NCI-H526 (cell line): ENCODE measurements at regions not wholly inside any gene's neighbourhood (a gene's known extent, or its start where the extent isn't known, plus 50 kb on each side); places are given as distances from the start of the nearest gene placed in this dataset.

Experiments used
- DNase-seq, 2 experiments: peaks; one replicate each; lab custom pipeline; 2025; lab: John Stamatoyannopoulos, UW

GRCh38 chr18:7288544-7288943, 57.7 kb downstream of the LRRC30 start:
- no peak for DNase-seq

DNA sequence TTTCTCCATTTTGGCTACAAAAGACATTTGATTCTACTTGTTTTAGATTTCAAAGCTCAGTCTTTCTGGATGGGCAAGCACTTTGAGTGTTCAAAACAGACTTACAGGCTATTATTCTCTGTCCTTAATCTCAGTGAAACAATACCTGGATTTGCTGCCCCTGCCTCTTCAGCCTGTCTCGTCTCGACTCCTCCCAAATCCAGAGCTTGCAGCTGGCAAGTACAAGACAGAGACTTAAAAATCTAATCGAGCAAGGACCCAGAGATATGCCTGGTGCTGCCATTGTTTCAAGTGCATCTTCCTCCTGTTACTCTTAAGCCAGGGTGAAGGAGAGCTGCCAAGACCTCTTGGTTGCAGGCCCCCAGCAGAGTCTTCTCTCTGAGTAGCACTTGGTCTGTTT, 59.2 kb downstream of the LRRC30 start:
- no peak for DNase-seq

DNA sequence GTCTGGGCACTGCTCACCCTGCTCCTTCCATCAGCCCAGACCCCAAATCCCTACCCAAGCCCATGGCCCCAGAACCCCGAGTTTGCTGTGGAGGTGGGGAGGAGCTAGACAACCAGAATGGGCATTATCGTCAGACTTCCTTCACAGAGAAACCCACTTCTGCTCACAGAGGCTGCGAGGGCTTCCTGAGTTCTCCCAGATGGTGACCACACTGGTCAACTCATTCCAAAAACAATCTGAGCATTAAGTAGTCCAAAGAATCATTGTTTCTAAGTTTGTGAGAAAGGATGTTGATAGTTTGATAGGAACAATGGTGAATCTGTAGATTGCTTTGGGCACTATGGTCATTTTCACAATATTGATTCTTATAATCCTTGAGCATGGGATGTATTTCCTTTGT, 60.2 kb downstream of the LRRC30 start:
- DNase-seq = no peak

GRCh38 chr18:7298149-7298548, 67.3 kb downstream of the LRRC30 start:
- no peak for DNase-seq

GRCh38 chr18:7301094-7301493, 70.2 kb downstream of the LRRC30 start:
- DNase-seq = no peak

DNA sequence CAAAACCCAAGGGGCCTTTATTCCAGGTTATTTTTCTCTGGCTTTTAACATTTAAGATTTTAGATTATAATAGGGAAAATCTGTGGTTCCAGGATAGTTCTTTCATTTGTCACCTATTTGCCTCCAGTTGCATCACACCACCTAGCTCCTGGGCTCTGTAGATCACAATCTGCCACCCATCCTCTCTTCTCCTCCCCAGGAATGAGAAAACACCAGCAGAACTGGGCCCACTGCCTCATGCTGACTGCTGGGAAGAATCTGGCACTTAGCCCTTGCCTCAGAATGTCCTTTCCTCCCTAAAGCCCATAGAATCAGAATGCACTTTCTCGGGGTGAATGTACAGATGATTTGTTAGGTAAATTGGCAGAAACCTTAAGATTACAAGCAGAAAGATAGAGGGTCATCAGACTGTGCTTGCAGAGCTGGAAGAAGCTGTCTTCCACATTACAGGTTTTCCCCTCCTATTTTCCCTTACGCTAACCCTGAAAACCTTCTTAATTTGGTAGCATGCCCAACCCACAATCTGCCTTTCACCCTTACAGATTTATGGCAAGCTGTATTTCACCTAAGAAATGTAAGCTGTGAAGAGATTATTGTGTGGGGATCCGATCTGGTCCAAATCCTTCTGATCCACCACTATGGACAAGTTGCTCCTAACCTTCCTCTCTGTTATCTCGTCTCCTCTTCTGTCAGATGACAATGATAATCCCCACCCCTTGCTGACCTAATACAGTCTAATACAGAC, 72.6 kb downstream of the LRRC30 start:
- no peak for DNase-seq

DNA sequence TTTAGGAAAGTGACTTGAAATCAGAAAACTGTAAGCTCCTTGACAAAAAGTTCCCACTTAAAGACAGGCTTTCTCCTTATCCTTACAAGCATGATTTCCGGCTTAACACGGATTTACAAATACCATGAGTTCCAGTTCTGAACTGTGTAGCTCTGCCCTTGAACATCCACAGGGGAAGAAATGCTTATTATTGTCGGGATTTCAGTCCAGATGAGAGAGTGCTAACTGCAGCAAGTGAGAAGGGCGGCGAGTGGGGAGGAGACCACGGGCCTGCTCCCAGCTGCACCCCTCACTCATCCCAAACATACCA, 73.1 kb downstream of the LRRC30 start:
- DNase-seq = no peak

GRCh38 chr18:7305416-7305815, 74.5 kb downstream of the LRRC30 start:
- no peak for DNase-seq

DNA sequence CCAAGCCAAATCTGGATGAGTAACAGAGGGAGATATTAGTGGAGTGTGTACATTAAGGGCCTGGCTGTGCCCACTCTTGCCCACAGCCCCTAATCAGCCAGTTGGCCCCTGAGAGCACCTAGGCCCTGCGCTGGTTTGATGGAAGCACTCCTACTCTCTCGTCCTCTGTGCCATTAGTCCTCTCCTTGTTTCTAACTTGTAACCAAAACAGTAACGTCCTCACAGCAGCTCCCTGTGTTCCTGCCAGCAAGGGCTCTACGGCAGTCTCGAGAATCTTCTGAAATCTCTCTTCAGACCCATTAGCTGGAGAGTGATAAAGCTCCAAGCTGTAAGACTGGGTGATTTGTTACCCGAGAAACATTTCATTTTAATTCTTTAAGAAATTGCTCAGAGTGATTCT, 76.1 kb downstream of the LRRC30 start:
- DNase-seq = no peak

- no peak for DNase-seq
These were observed 76.6 kb downstream of the LRRC30 start for GRCh38 chr18:7307526-7307925.

- no peak for DNase-seq
These were observed 86.9 kb downstream of the LRRC30 start for GRCh38 chr18:7317804-7318231.

DNA sequence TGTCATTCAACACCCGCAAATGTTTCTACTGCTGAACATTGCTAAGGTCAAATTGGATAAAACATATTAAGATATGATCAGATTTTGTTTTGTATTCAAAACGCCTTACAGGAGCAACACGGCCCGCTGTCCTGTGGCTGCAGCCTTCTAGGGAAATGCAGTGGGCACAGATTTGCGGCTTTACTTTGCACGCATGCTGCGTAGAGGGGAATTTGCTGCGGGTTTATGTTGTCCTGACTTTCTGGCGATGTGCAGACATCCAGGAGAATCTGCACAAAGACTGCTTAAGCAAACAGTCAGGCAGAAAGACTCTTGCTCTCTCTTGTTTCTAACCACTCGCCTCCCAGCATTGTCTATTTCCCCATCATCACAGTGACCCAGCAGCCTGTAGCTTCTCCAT, 88.3 kb downstream of the LRRC30 start:
- no peak for DNase-seq

- DNase-seq = no peak
These were observed 90.9 kb downstream of the LRRC30 start for GRCh38 chr18:7321831-7322230.

- no peak for DNase-seq
These were observed 92.1 kb downstream of the LRRC30 start for GRCh38 chr18:7322817-7323485.

DNA sequence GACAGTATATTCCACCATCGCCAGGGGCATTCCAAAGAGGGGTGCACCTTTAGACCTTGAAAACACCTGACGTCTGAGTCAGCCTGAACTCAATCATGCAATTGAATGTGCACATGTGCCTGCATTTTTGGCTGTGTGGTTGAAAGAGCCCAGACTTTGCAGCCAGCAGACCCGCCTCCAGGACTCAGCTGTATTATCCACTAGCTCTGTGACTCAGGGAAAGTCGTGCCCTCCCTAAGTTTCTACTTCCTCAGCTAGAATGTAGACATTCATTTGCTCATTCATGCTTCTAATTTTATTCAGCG, 94.2 kb downstream of the LRRC30 start:
- no peak for DNase-seq

GRCh38 chr18:7329016-7329415, 98.1 kb downstream of the LRRC30 start:
- no peak for DNase-seq

DNA sequence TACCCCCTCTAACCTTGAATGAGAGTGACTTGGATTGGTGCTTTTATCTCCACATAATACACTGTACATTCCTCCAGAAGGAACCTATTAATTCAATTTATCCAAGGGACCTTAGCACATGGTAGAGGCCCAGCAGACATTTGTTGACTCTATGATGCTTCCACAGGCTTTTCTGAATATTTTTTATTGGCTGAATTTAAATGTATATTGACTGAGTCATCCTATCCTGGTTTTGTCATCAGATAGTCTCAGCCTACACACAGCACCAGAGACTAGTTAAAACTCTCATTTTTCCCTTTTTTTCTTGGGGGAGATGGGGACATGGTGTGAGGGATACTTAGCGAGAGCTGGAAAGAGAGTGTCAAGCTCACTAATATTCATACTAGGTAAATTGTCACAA, 101.6 kb downstream of the LRRC30 start:
- no peak for DNase-seq

GRCh38 chr18:7333025-7333562, 102.2 kb downstream of the LRRC30 start:
- DNase-seq = no peak

GRCh38 chr18:7334973-7335568, 104.2 kb downstream of the LRRC30 start:
- no peak for DNase-seq

GRCh38 chr18:7336623-7337022, 105.7 kb downstream of the LRRC30 start:
- DNase-seq = no peak

- no peak for DNase-seq
These were observed 108.0 kb downstream of the LRRC30 start for GRCh38 chr18:7338846-7339245.

DNA sequence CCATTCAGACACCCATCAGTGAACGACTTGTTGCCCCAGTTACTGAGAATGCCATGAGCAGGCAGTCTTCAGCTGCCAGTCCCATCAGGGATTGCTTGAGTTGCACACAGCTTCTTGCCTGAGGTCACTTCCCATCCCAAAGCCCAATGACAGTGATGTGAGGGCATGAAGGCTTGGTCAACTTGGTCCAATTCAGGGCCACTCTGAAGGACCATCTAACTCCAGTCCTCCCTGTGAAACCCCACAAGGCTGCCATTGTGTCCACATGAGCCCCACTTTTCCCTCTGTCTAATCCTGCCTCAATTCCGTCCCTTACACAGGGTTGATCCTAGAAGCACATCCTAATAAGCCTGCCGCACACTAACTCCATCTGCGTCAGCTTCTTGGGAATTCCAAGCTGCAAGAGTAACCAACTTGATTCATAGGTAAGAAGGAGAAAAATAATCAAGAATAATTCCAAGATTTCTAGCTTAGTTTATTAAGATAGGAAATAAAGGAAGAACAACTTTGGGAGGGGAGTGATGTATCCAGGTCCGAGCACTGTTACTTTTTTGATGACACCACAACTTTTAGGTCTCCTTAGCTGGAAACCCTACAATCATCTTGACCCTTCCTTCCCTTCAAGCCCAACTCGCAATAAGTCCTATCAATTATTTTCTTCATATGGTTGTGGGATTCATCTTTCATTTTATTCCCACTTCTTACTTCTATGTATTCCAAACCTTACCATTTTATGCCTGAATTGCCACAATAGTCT, 110.9 kb downstream of the LRRC30 start:
- no peak for DNase-seq
